IPS-18a (cell line): ENCODE measurements at regions not wholly inside any gene's neighbourhood (a gene's known extent, or its start where the extent isn't known, plus 50 kb on each side); places are given as distances from the start of the nearest gene placed in this dataset.

Experiments
- H3K27ac ChIP-seq: one replicate; pipeline ENCODE4 v1.5.1; 2013; ENCODE audit warnings: low read length
- H3K27me3 ChIP-seq: one replicate; pipeline ENCODE4 v1.6.1; 2013; ENCODE audit warnings: mild to moderate bottlenecking, low read length; ENCODE audit not compliant: control insufficient read depth, insufficient read depth
- H3K36me3 ChIP-seq: one replicate; pipeline ENCODE4 v1.6.1; 2013; ENCODE audit warnings: low read depth, low read length; ENCODE audit not compliant: control insufficient read depth
- H3K4me1 ChIP-seq: one replicate; pipeline ENCODE4 v1.6.1; 2013; ENCODE audit warnings: low read depth, low read length; ENCODE audit not compliant: control insufficient read depth
- H3K4me3 ChIP-seq: one replicate; pipeline ENCODE4 v1.5.1; 2013; ENCODE audit warnings: low read length
- H3K9ac ChIP-seq: one replicate; pipeline ENCODE4 v1.6.1; 2013; ENCODE audit warnings: mild to moderate bottlenecking, low read length, moderate library complexity
- H3K9me3 ChIP-seq: one replicate; pipeline ENCODE4 v1.6.1; 2013; ENCODE audit warnings: low read depth, low read length; ENCODE audit not compliant: control insufficient read depth

DNA sequence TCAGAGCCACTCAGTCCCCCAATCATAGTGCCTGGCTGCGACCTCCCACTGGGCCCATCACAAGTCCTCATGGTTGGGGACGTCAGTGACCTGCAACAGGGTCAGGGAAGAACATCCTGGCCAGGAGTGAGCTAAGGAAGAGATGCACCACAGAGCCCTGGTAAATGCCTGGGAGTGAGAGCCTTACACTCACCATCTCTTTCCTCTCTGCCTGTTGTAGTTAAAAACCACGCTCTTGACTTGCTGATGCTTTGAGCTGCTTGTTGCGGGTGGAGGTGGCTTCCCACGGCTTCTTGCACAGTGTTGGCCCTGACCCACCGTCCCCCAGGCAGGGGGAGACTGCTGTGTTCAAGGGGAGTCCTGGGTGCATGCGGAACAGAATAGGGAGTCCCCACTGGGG lies 91.1 kb upstream of the RGMA start:
- H3K4me1 ChIP-seq, result peaks cover 30% of the 10 kb centered on the region
- H3K4me3 ChIP-seq, result no peak overlapping the region
- peaks cover 7% of the 10 kb centered on the region for H3K27me3 ChIP-seq
- H3K36me3 ChIP-seq, result no peaks in the 10 kb centered on the region
- no peak overlapping the region for H3K9ac ChIP-seq
- no peaks in the 10 kb centered on the region for H3K9me3 ChIP-seq
- no peak overlapping the region for H3K27ac ChIP-seq

DNA sequence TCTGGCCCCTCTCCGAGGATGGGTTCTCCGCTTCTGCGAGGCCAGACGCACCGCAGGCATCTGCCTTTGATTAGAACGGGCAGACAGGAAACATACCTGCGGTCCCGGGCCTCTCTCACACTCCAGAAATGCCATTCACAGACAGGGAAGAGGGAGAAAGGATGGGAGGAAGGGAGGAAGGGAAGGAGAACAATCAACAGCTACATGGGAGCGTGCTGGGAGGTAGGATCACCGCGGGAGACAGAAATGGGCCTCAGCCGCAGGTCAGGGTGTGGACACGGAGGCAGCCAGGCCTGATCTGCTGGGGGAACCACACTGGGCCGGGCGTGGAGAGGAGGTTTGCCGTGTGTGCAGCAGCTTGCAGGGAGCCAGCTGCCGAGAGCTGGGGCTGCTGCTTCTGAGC lies 90.7 kb upstream of the RGMA start:
- Histone ChIP-seq H3K27ac (no peak overlapping the region), H3K36me3 (no peaks in the 10 kb centered on the region)

DNA sequence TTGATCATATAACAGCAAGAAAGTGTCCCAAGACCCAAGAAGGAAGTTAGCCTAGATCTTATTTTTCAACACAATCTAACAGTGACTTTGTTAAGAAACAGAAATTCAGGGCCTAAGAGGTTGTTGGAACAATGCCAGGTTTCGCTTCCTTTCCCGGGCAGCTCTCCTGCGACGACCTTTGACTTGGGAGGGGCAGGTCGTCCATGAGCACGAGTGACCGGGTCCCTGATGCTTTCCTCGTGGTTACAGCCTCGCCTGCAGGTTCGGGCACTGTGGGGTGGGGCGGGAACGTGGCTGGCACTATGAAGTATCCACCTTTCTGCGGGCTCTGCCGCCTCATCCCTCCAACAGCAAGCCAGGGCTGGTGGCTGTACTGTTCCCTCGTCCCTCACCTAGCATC lies 90.1 kb upstream of the RGMA start:
- peaks cover 7% of the 10 kb centered on the region for H3K27me3 ChIP-seq
- H3K4me3 ChIP-seq, result no peak overlapping the region
- no peak overlapping the region for H3K9ac ChIP-seq
- H3K36me3 ChIP-seq, result no peaks in the 10 kb centered on the region
- H3K9me3 ChIP-seq, result no peaks in the 10 kb centered on the region
- no peak overlapping the region for H3K27ac ChIP-seq
- peaks cover 30% of the 10 kb centered on the region for H3K4me1 ChIP-seq

More for the DNA sequence above, 90.7 kb upstream of the RGMA start:
- H3K4me3 ChIP-seq, result no peak overlapping the region
- H3K9ac ChIP-seq, result no peak overlapping the region
- peaks cover 30% of the 10 kb centered on the region for H3K4me1 ChIP-seq
- no peaks in the 10 kb centered on the region for H3K9me3 ChIP-seq
- peaks cover 7% of the 10 kb centered on the region for H3K27me3 ChIP-seq

DNA sequence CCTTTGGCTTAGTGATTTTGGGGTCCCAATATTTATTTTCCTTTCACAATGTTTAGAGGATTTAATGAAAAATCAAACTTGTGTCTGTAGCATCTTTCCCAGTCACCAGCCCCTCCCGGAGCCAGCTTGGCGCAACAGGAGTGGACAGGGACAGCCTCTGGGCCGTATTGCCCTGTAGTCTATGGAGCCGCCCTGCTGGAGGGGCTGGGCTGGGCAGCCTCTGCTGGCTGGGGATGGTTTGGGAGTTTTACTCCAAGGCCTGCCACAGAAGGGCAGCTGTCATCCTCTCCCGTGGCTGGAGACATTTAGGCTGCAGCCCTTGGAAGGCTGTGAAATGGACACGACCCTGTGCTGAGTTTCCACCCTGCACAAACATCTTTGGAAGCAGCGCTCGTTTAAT lies 89.4 kb upstream of the RGMA start:
- H3K9ac ChIP-seq, result no peak overlapping the region
- H3K36me3 ChIP-seq, result no peaks in the 10 kb centered on the region
- H3K27me3 ChIP-seq, result peaks cover 7% of the 10 kb centered on the region
- H3K4me1 ChIP-seq, result peaks cover 26% of the 10 kb centered on the region
- no peak overlapping the region for H3K27ac ChIP-seq
- H3K4me3 ChIP-seq, result no peak overlapping the region
- H3K9me3 ChIP-seq, result no peaks in the 10 kb centered on the region

DNA sequence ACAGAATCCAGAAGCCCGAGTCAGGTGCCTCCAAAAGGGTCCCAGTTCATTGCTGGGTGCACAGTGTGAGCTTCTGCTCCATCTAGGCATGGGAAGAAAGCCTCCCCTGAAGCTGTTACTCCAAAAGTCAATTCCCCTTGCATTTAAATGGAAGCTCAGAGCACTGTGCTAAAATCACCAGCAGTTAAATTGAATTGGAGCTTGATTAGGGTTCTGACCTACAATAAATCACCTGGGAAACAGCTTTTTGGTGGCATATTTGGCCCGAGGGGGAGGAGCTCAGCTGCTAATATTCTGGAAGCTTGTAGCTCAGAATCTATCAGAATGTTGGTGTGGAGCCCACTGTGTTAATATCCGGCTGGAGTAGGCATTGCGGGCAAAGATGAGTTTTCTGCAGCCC lies 87.1 kb upstream of the RGMA start:
- H3K36me3 ChIP-seq, result no peaks in the 10 kb centered on the region
- H3K4me1 ChIP-seq, result peaks cover 19% of the 10 kb centered on the region
- H3K9ac ChIP-seq, result no peak overlapping the region
- no peaks in the 10 kb centered on the region for H3K9me3 ChIP-seq
- no peak overlapping the region for H3K27ac ChIP-seq
- H3K27me3 ChIP-seq, result peaks cover 7% of the 10 kb centered on the region
- no peak overlapping the region for H3K4me3 ChIP-seq

DNA sequence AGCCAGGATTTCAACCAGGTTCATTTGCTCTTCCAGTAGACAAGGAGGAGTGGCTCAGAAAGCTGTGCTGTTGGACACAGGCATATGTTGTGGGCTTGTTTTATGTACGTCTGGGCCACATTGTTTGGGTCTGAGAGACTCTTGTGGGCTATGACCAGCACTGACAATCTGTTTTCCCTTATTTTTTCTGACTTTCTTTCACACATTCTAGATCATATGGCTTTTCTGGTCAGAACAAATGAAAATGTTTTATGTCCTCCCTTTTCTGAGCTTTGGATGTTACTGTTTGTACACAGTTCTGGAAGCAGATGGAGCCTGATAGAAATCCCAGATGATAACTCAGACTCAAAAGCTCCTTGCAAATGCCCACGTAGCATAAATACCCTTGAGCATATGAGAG lies 85.8 kb upstream of the RGMA start:
- no peaks in the 10 kb centered on the region for H3K9me3 ChIP-seq
- peaks cover 7% of the 10 kb centered on the region for H3K27me3 ChIP-seq
- no peak overlapping the region for H3K4me3 ChIP-seq
- peaks cover 7% of the 10 kb centered on the region for H3K4me1 ChIP-seq
- no peak overlapping the region for H3K9ac ChIP-seq
- H3K36me3 ChIP-seq, result no peaks in the 10 kb centered on the region
- H3K27ac ChIP-seq, result no peak overlapping the region

DNA sequence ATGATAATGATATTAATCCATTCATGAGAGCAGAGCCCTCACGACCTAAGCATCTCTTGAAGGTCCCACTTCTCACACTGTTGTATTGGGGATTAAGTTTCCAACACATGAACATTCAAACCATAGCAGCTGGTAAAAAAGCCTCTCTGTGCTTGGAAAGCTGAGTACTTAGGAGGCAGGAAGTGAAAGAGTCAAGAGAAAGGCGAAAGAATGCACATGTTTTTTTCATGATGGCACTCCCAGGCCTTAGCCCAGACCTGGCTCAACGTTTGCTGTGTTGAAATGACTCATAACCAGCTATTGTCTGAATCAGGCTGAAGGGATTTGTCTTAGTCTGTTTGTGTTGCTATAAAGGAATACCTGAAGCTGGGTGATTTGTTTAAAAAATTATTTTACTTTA lies 84.4 kb upstream of the RGMA start:
- no peaks in the 10 kb centered on the region for H3K36me3 ChIP-seq
- no peaks in the 10 kb centered on the region for H3K9me3 ChIP-seq
- no peak overlapping the region for H3K27ac ChIP-seq
- H3K9ac ChIP-seq, result no peak overlapping the region
- H3K4me3 ChIP-seq, result no peak overlapping the region
- H3K4me1 ChIP-seq, result no peaks in the 10 kb centered on the region
- H3K27me3 ChIP-seq, result no peaks in the 10 kb centered on the region

DNA sequence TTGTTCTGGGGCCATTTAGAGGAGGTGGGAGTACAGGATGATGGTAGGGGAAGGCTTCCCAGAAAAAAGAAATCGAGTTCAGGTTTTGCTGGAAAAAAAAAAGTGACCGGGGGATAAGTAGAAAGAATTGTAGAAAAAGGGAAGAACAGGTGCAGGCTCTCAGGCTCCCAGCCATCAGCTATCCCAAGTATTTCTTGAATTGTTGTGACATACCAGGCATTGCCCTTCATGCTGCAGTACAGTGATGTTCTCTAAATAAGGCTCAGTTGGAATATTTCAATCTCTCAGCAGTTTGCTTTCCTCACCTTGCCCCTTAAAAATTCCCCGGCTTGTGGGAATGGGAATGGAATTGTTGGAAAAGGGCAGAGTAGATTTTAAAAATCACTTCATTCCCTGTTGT lies 82.5 kb upstream of the RGMA start:
- Histone ChIP-seq H3K36me3 (no peaks in the 10 kb centered on the region), H3K9ac (no peak overlapping the region), H3K27ac (no peak overlapping the region), H3K4me3 (no peak overlapping the region), H3K4me1 (no peaks in the 10 kb centered on the region), H3K27me3 (no peaks in the 10 kb centered on the region), H3K9me3 (no peaks in the 10 kb centered on the region)

DNA sequence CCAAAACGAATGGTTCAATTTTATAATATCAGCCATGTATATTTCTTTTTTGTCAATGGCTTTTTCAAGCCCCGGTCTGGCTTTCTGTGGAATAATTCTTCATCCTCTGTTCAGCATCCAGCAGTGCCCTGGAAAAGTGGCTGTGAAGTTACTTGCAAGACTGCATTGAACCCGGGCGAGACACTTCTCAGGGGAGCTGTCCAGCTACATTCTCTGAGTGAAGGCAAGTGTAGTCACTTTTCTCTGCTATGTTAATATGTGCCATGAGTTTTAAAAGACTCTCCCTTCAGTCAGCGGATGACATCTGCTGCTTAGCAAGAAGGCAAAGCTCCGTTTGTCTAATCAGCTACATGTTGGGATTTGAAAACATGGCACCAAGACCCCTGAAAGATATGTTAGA lies 81.3 kb upstream of the RGMA start:
- Histone ChIP-seq H3K9me3 (no peaks in the 10 kb centered on the region), H3K27ac (no peak overlapping the region), H3K27me3 (no peaks in the 10 kb centered on the region), H3K9ac (no peak overlapping the region), H3K4me3 (no peak overlapping the region), H3K4me1 (no peaks in the 10 kb centered on the region), H3K36me3 (no peaks in the 10 kb centered on the region)

DNA sequence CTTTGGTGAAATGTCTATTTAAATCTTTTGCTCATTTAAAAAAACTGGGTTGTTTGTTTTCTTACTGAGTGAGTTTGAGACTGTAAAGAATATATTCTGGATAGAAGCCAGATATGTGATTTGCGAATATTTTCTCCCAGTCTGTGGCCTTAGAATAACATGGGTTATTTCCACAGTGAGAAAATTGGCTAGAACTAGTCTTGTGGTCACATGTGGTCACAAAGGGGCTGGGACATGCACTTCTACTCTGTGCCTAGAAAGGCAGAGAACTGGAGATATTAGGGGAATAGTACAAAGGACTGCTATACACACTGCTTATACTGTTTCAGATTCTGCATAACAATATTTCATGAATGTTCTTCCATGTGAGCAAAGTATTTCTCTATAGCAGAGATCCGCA lies 79.9 kb upstream of the RGMA start:
- Histone ChIP-seq H3K27ac (no peak overlapping the region), H3K9ac (no peak overlapping the region), H3K9me3 (no peaks in the 10 kb centered on the region), H3K36me3 (no peaks in the 10 kb centered on the region), H3K4me1 (no peaks in the 10 kb centered on the region), H3K4me3 (no peak overlapping the region), H3K27me3 (no peaks in the 10 kb centered on the region)

DNA sequence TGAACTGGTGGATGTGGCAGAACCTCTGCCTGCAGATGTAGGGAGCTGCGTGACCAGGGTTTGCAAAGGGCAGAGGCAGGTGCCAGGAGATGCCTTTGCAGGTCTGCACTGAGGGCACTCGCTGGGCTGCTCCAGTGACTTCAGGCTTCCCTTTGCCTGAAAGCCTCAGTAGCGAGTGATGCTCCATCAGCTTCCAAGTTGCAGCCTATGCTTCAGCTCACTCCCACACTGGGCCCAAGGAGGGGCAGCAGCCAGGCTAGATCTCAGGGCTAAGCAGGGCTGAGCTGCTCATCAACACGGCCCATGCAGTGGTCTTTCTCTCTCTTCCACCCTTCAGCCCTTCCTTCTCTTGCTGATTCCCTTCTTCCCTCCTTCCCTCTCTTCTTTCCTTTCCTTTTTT lies 78.3 kb upstream of the RGMA start:
- no peak overlapping the region for H3K4me3 ChIP-seq
- H3K9me3 ChIP-seq, result no peaks in the 10 kb centered on the region
- no peak overlapping the region for H3K9ac ChIP-seq
- H3K27ac ChIP-seq, result no peak overlapping the region
- H3K4me1 ChIP-seq, result no peaks in the 10 kb centered on the region
- no peaks in the 10 kb centered on the region for H3K27me3 ChIP-seq
- no peaks in the 10 kb centered on the region for H3K36me3 ChIP-seq

DNA sequence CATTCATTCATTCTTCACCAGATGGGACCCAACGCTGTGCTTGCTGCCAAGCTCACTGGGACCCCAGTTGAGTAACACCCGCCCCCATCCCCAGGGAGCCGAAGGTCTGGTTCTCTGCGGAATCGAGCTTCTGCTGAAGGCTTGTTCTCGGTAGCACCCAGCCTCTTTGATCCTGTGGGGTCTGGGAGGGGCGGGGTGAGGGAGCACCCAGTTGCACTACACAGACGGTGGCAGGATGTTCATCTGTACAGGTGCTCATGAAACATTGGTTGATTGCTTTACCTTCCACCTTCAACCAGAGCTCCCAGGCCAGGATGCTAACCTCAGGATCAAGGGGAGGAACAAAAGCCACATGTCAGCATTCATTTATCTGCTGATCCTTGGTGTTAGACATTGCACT lies 77.7 kb upstream of the RGMA start:
- no peak overlapping the region for H3K9ac ChIP-seq
- H3K4me3 ChIP-seq, result no peak overlapping the region
- H3K27me3 ChIP-seq, result no peaks in the 10 kb centered on the region
- H3K9me3 ChIP-seq, result no peaks in the 10 kb centered on the region
- no peak overlapping the region for H3K27ac ChIP-seq
- H3K36me3 ChIP-seq, result no peaks in the 10 kb centered on the region
- H3K4me1 ChIP-seq, result no peaks in the 10 kb centered on the region
